ENCODE measurements at regions not wholly inside any gene's neighbourhood (a gene's known extent, or its start where the extent isn't known, plus 50 kb on each side); places are given as distances from the start of the nearest gene placed in this dataset.

DNA sequence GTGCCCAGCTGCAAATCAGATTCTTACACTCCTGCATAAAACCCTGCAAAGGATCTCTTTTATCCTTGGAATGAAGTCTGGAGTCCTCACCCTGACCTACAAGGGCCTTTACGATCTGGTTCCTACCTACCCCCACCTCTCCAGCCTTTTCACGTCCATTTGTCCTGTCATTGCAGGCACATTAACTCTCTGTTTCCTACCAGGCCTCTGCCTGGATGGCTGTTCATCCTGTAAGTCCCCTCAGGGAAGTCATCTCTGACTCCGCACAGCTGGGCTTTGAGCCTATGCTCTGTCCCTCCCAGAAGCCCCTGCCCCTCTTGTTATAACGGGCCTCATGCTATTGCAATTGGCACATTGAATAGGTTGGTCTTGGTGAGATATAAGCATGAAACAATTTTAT lies 96.8 kb upstream of the USP24 start:
- Histone ChIP-seq H3K27ac (ENCODE audit: low read length, poor library complexity, severe bottlenecking) (no peak overlapping the region), H3K79me1 (replicated peaks; ENCODE audit: low read length, poor library complexity, severe bottlenecking) (no peaks in the 10 kb centered on the region), H3K23ac (ENCODE audit: low read length in 2 of 2) (no peak overlapping the region), H3K9me3 (ENCODE audit: control insufficient read depth, low read length) (no peaks in the 10 kb centered on the region), H3K27me3 (ENCODE audit: control insufficient read depth in 1 of 2, insufficient read depth in 1 of 2, low read length in 2 of 2) (no peaks in the 10 kb centered on the region), H3K9ac (ENCODE audit: low read length) (no peak overlapping the region), H3K4ac (ENCODE audit: low read depth in 1 of 2, low read length in 2 of 2) (peak overlapping the region; percentile 3 to 49), H4K91ac (ENCODE audit: low read length) (peak overlapping the region; percentile 70), H3K4me1 (ENCODE audit: control insufficient read depth, insufficient read depth, low read depth, low read length) (peaks cover 10% of the 10 kb centered on the region), H2BK12ac (ENCODE audit: low read length in 2 of 2) (peak overlapping the region; percentile 11 to 99), H4K8ac (ENCODE audit: low read length) (peak overlapping the region; percentile 73), H3K36me3 (ENCODE audit: control insufficient read depth in 1 of 2, insufficient read depth in 2 of 2, low read depth in 1 of 2, low read length in 2 of 2) (no peaks in the 10 kb centered on the region), H3K18ac (ENCODE audit: low read depth in 1 of 2, low read length in 2 of 2) (peak overlapping the region in 1 of 2 experiments; percentile 4), H3K4me3 (ENCODE audit: insufficient read depth in 1 of 2, low read depth in 1 of 2, low read length in 2 of 2) (no peak overlapping the region), H2BK120ac (ENCODE audit: low read depth, low read length) (peak overlapping the region; percentile 58), H2AK5ac (ENCODE audit: low read length, severe bottlenecking) (no peak overlapping the region), H3K4me2 (ENCODE audit: low read length, poor library complexity, severe bottlenecking) (no peak overlapping the region), H2BK15ac (ENCODE audit: low read depth, poor library complexity, severe bottlenecking) (no peak overlapping the region), H2BK5ac (ENCODE audit: low read depth, low read length, poor library complexity, severe bottlenecking) (no peak overlapping the region), H3K14ac (ENCODE audit: low read length in 2 of 2) (no peak overlapping the region), H2AFZ (ENCODE audit: low read depth, low read length) (no peak overlapping the region)
- no peak for DNase-seq
- WGBS, result 67% methylated on average over 3 of the region's 4 CpGs

DNA sequence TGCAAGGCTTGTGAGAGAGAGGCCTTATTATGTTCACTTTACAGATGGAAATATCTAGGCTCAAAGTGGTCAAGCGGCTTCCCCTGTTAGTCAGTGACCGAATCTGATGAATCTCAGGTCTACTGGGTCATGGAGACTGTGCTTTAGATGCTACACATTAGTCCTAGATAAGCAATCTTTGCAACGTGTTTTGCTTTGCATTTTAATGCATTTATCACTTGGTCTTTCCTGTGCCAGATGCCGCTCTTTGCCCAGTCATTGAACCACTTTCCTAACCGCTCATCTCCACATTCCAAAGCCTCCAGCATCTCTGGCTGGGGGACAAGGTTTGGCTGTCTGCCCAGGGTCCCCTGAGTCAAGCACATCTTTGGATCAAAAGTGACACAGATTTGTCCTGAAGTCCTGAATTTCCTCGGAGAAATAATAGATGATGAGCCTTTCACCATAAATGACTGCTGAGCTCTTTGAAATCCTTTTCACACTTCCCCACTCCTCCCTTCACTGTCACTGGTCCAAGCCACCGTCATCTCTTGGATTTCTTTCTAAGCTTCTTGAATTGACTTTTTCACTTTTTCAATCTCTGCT lies 96.0 kb upstream of the USP24 start:
- H2AFZ ChIP-seq (ENCODE audit: low read depth, low read length), result no peak overlapping the region
- peak overlapping the region; percentile 81 for H3K27ac ChIP-seq (ENCODE audit: low read length, poor library complexity, severe bottlenecking)
- peak overlapping the region; percentile 10 for H3K9ac ChIP-seq (ENCODE audit: low read length)
- peak overlapping the region; percentile 13 for H2AK5ac ChIP-seq (ENCODE audit: low read length, severe bottlenecking)
- H3K36me3 ChIP-seq (ENCODE audit: control insufficient read depth in 1 of 2, insufficient read depth in 2 of 2, low read depth in 1 of 2, low read length in 2 of 2), result no peaks in the 10 kb centered on the region
- peaks cover 10% of the 10 kb centered on the region for H3K4me1 ChIP-seq (ENCODE audit: control insufficient read depth, insufficient read depth, low read depth, low read length)
- H3K23ac ChIP-seq (ENCODE audit: low read length in 2 of 2), result no peak overlapping the region
- H3K14ac ChIP-seq (ENCODE audit: low read length in 2 of 2), result no peak overlapping the region
- no peaks in the 10 kb centered on the region for H3K79me1 ChIP-seq (replicated peaks; ENCODE audit: low read length, poor library complexity, severe bottlenecking)
- peak overlapping the region; percentile 17 for H3K4me2 ChIP-seq (ENCODE audit: low read length, poor library complexity, severe bottlenecking)
- WGBS, result 12% methylated on average over 7 of the region's 7 CpGs
- peak overlapping the region; percentile 73 for H2BK15ac ChIP-seq (ENCODE audit: low read depth, poor library complexity, severe bottlenecking)
- H4K91ac ChIP-seq (ENCODE audit: low read length), result peak overlapping the region; percentile 67
- no peak for DNase-seq
- H3K18ac ChIP-seq (ENCODE audit: low read depth in 1 of 2, low read length in 2 of 2), result peak overlapping the region; percentile 53 to 69
- peak overlapping the region in 1 of 2 experiments; percentile 29 for H2BK12ac ChIP-seq (ENCODE audit: low read length in 2 of 2)
- peak overlapping the region; percentile 54 for H2BK120ac ChIP-seq (ENCODE audit: low read depth, low read length)
- H3K4me3 ChIP-seq (ENCODE audit: insufficient read depth in 1 of 2, low read depth in 1 of 2, low read length in 2 of 2), result peak overlapping the region in 1 of 2 experiments; percentile 7
- H3K9me3 ChIP-seq (ENCODE audit: control insufficient read depth, low read length), result no peaks in the 10 kb centered on the region
- no peak overlapping the region for H2BK5ac ChIP-seq (ENCODE audit: low read depth, low read length, poor library complexity, severe bottlenecking)
- H3K27me3 ChIP-seq (ENCODE audit: control insufficient read depth in 1 of 2, insufficient read depth in 1 of 2, low read length in 2 of 2), result no peaks in the 10 kb centered on the region
- H4K8ac ChIP-seq (ENCODE audit: low read length), result no peak overlapping the region
- no peak overlapping the region for H3K4ac ChIP-seq (ENCODE audit: low read depth in 1 of 2, low read length in 2 of 2)

DNA sequence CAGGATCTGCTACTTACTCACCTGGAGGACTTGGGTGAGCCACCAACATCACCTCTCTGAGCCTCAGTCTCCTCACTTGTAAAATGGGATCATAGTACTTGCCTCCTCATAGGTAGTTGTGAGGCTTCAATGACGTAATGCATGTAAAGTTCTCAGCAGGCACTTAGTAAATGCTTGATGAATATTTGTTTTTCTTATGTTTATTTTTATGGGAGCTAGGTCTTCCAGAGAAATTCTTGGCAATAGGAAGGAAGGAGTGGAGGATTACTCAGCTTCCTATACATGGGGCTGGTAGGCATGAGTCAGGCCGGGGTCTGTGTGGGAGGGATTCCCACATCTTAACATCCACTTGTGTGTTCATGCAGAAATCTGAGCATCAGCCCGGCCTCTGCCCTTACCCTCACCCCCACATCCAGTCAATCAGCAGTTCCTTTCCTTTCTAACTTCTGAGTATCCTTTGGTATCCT lies 95.4 kb upstream of the USP24 start:
- H3K14ac ChIP-seq (ENCODE audit: low read length in 2 of 2), result no peak overlapping the region
- H3K4me1 ChIP-seq (ENCODE audit: control insufficient read depth, insufficient read depth, low read depth, low read length), result peaks cover 10% of the 10 kb centered on the region
- H3K4me3 ChIP-seq (ENCODE audit: insufficient read depth in 1 of 2, low read depth in 1 of 2, low read length in 2 of 2), result no peak overlapping the region
- H2BK120ac ChIP-seq (ENCODE audit: low read depth, low read length), result peak overlapping the region; percentile 54
- no peak overlapping the region for H2AFZ ChIP-seq (ENCODE audit: low read depth, low read length)
- H3K18ac ChIP-seq (ENCODE audit: low read depth in 1 of 2, low read length in 2 of 2), result peak overlapping the region; percentile 61 to 76
- no peaks in the 10 kb centered on the region for H3K36me3 ChIP-seq (ENCODE audit: control insufficient read depth in 1 of 2, insufficient read depth in 2 of 2, low read depth in 1 of 2, low read length in 2 of 2)
- no peak overlapping the region for H4K91ac ChIP-seq (ENCODE audit: low read length)
- no peak overlapping the region for H3K23ac ChIP-seq (ENCODE audit: low read length in 2 of 2)
- peak overlapping the region; percentile 81 for H3K27ac ChIP-seq (ENCODE audit: low read length, poor library complexity, severe bottlenecking)
- H3K4ac ChIP-seq (ENCODE audit: low read depth in 1 of 2, low read length in 2 of 2), result peak overlapping the region in 1 of 2 experiments; percentile 40
- H3K9ac ChIP-seq (ENCODE audit: low read length), result peak overlapping the region; percentile 10
- H3K27me3 ChIP-seq (ENCODE audit: control insufficient read depth in 1 of 2, insufficient read depth in 1 of 2, low read length in 2 of 2), result no peaks in the 10 kb centered on the region
- H3K79me1 ChIP-seq (replicated peaks; ENCODE audit: low read length, poor library complexity, severe bottlenecking), result no peaks in the 10 kb centered on the region
- H2AK5ac ChIP-seq (ENCODE audit: low read length, severe bottlenecking), result no peak overlapping the region
- no peak overlapping the region for H2BK15ac ChIP-seq (ENCODE audit: low read depth, poor library complexity, severe bottlenecking)
- H3K4me2 ChIP-seq (ENCODE audit: low read length, poor library complexity, severe bottlenecking), result no peak overlapping the region
- H2BK5ac ChIP-seq (ENCODE audit: low read depth, low read length, poor library complexity, severe bottlenecking), result no peak overlapping the region
- 3% methylated on average over 2 of the region's 3 CpGs for WGBS
- H4K8ac ChIP-seq (ENCODE audit: low read length), result peak overlapping the region; percentile 10
- peak overlapping the region in 1 of 2 experiments; percentile 91 for H2BK12ac ChIP-seq (ENCODE audit: low read length in 2 of 2)
- peak; percentile 98 for DNase-seq
- no peaks in the 10 kb centered on the region for H3K9me3 ChIP-seq (ENCODE audit: control insufficient read depth, low read length)

DNA sequence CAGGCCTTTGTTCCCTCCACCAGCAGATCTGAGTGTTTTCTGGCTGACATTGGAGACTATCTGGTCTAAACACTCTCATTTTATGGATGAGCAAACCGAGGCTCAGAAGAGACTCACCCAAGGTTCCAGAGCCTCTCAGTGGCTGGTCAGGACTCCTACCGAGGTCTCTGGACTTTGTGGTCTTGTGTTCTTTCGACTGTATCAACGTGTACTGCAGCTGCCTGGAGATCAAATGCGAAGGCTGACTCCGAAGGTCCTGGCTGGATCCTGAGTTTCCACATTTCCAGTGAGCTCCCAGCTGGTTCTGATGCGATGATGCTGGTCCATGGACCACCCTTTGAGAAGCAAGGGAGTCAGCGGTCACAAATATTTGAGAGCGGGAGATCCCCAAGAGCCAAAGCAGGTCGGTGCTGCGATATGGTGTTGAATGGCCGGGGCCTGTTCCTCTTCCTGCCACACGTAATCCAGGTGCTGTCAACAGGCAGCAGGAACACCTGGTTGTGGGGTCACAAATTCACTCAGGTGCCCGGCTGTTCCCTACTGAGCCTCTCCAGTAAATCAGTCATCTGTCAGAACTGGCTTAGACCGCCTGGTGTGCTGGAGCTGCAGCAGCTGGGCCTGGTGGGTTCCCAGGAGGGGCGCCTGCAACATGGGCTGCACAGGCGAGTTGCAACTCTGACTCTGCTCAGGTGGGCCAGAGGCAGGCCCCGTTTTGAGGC lies 94.8 kb upstream of the USP24 start:
- peak overlapping the region; percentile 21 for H2BK120ac ChIP-seq (ENCODE audit: low read depth, low read length)
- peak overlapping the region; percentile 29 for H4K8ac ChIP-seq (ENCODE audit: low read length)
- H3K14ac ChIP-seq (ENCODE audit: low read length in 2 of 2), result peak overlapping the region in 1 of 2 experiments; percentile 61
- H3K4me2 ChIP-seq (ENCODE audit: low read length, poor library complexity, severe bottlenecking), result no peak overlapping the region
- no peak overlapping the region for H2AFZ ChIP-seq (ENCODE audit: low read depth, low read length)
- H2BK15ac ChIP-seq (ENCODE audit: low read depth, poor library complexity, severe bottlenecking), result no peak overlapping the region
- peak overlapping the region; percentile 6 to 40 for H3K4ac ChIP-seq (ENCODE audit: low read depth in 1 of 2, low read length in 2 of 2)
- H3K27ac ChIP-seq (ENCODE audit: low read length, poor library complexity, severe bottlenecking), result peak overlapping the region; percentile 40
- H3K9ac ChIP-seq (ENCODE audit: low read length), result no peak overlapping the region
- no peaks in the 10 kb centered on the region for H3K36me3 ChIP-seq (ENCODE audit: control insufficient read depth in 1 of 2, insufficient read depth in 2 of 2, low read depth in 1 of 2, low read length in 2 of 2)
- H3K4me3 ChIP-seq (ENCODE audit: insufficient read depth in 1 of 2, low read depth in 1 of 2, low read length in 2 of 2), result no peak overlapping the region
- no peaks in the 10 kb centered on the region for H3K9me3 ChIP-seq (ENCODE audit: control insufficient read depth, low read length)
- DNase-seq, result no peak
- H3K4me1 ChIP-seq (ENCODE audit: control insufficient read depth, insufficient read depth, low read depth, low read length), result peaks cover 10% of the 10 kb centered on the region
- WGBS, result 80% methylated on average over 18 of the region's 18 CpGs
- peak overlapping the region; percentile 51 to 91 for H2BK12ac ChIP-seq (ENCODE audit: low read length in 2 of 2)
- H3K27me3 ChIP-seq (ENCODE audit: control insufficient read depth in 1 of 2, insufficient read depth in 1 of 2, low read length in 2 of 2), result no peaks in the 10 kb centered on the region
- H3K23ac ChIP-seq (ENCODE audit: low read length in 2 of 2), result no peak overlapping the region
- H3K79me1 ChIP-seq (replicated peaks; ENCODE audit: low read length, poor library complexity, severe bottlenecking), result no peaks in the 10 kb centered on the region
- peak overlapping the region; percentile 67 for H4K91ac ChIP-seq (ENCODE audit: low read length)
- H3K18ac ChIP-seq (ENCODE audit: low read depth in 1 of 2, low read length in 2 of 2), result peak overlapping the region; percentile 61 to 76
- H2AK5ac ChIP-seq (ENCODE audit: low read length, severe bottlenecking), result peak overlapping the region; percentile 33
- no peak overlapping the region for H2BK5ac ChIP-seq (ENCODE audit: low read depth, low read length, poor library complexity, severe bottlenecking)
